ENCODE measurements at regions not wholly inside any gene's neighbourhood (a gene's known extent, or its start where the extent isn't known, plus 50 kb on each side); places are given as distances from the start of the nearest gene placed in this dataset.

- no peaks in the 10 kb centered on the region for H3K27me3 ChIP-seq (replicated peaks in 1 of 7)
- intact Hi-C loops (cut with DNase I; ENCODE audit: low total_unique reads): no loop called here
- no peak overlapping the region for H3K27ac ChIP-seq
- 61 to 82% (median 77%) methylated on average over 4 of the region's 4 CpGs for WGBS, 5 donors
- TF ChIP-seq POLR2A (IDR thresholded peaks at IDR 0.05): no peak
- no peak for TF ChIP-seq CTCF (IDR thresholded peaks at IDR 0.05 in 8 of 11, conservative IDR thresholded peaks at IDR 0.05 in 3 of 11)
- no peak for TF ChIP-seq POLR2AphosphoS5 (IDR thresholded peaks at IDR 0.05)
- no peak overlapping the region for H3K4me3 ChIP-seq
- H3K4me1 ChIP-seq: no peaks in the 10 kb centered on the region
- DNase-seq: no peak
- no peaks in the 10 kb centered on the region for H3K36me3 ChIP-seq
- no peaks in the 10 kb centered on the region for H3K9me3 ChIP-seq
Measured at GRCh38 chr11:15870911-15871310, 485.4 kb downstream of the SOX6 start.

DNA sequence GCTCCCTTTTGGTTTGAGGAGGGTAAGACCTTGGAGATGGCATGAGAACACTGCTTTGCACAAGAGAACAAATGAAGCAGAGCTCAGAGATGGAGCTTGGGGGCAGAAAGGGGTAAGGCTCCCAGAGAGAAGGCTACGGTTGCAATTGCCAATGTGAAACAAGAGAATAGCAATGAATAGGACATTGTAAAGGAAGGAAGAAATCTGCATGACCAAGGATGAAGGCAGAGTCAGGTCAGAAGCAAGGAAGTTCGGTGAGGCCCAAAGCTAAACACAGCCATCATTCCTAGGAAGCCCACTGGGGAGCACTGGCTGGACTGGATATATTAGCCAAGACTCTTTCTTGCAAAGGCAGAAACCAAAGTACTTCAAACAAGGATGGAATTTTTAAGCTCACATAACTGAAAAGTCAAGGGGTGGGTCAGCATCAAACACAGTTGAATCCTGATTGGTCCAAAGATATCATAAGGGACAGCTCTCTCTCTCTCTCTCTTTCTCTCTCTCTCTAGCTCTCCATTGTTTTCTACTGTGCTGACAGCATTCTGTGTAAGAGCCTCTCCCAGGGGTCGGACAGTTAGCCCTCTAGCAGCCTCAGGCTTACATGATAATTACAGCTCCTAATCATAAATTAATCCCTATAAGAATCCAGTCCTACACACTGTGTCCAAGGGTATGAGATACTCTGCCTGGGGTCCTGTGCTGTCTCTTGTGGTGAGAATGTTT is 484.3 kb downstream of the SOX6 start:
- intact Hi-C loops (cut with DNase I; ENCODE audit: low total_unique reads): no loop called here
- Histone ChIP-seq H3K27me3 (replicated peaks in 1 of 7) (no peaks in the 10 kb centered on the region), H3K27ac (no peak overlapping the region), H3K4me3 (no peak overlapping the region), H3K4me1 (no peaks in the 10 kb centered on the region), H3K36me3 (no peaks in the 10 kb centered on the region), H3K9me3 (no peaks in the 10 kb centered on the region)
- TF ChIP-seq CTCF (IDR thresholded peaks at IDR 0.05 in 8 of 11, conservative IDR thresholded peaks at IDR 0.05 in 3 of 11) (no peak), POLR2A (IDR thresholded peaks at IDR 0.05) (no peak), POLR2AphosphoS5 (IDR thresholded peaks at IDR 0.05) (no peak)
- 76 to 91% (median 78%) methylated on average over 3 of the region's 3 CpGs for WGBS, 5 donors
- DNase-seq: no peak

DNA sequence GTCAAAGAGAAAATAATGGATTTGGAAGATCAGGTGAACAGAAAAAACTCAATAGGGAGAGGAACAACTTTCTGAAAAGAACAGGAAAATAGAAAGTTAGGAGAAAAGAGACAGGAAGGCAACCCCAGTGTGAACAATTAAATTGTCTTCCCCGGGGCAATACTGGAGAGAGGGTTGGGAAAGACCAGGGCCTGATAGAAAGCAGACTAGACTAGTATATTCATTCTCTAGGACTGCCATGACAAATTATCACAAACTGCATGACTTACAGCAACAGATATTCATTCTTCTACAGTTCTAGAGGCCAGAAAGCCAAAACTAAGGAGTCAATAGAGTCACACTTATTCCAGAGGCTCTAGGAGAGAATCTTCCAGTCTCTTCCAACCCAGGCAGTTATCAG is 482.8 kb downstream of the SOX6 start:
- no peak overlapping the region for H3K27ac ChIP-seq
- DNase-seq: no peak
- H3K4me3 ChIP-seq: no peak overlapping the region
- no peaks in the 10 kb centered on the region for H3K4me1 ChIP-seq
- WGBS, 5 donors: 65 to 90% (median 78%) methylated on average over 1 of the region's 1 CpG
- H3K9me3 ChIP-seq: no peaks in the 10 kb centered on the region
- TF ChIP-seq POLR2A (IDR thresholded peaks at IDR 0.05): no peak
- TF ChIP-seq POLR2AphosphoS5 (IDR thresholded peaks at IDR 0.05): no peak
- TF ChIP-seq CTCF (IDR thresholded peaks at IDR 0.05 in 8 of 11, conservative IDR thresholded peaks at IDR 0.05 in 3 of 11): no peak
- no peaks in the 10 kb centered on the region for H3K27me3 ChIP-seq (replicated peaks in 1 of 7)
- intact Hi-C loops (cut with DNase I; ENCODE audit: low total_unique reads): no loop called here
- H3K36me3 ChIP-seq: no peaks in the 10 kb centered on the region

- Histone ChIP-seq H3K27ac (no peak overlapping the region), H3K36me3 (no peaks in the 10 kb centered on the region), H3K4me3 (no peak overlapping the region), H3K9me3 (no peaks in the 10 kb centered on the region), H3K4me1 (no peaks in the 10 kb centered on the region), H3K27me3 (replicated peaks in 1 of 7) (no peaks in the 10 kb centered on the region)
- no peak for TF ChIP-seq POLR2AphosphoS5 (IDR thresholded peaks at IDR 0.05)
- TF ChIP-seq CTCF (IDR thresholded peaks at IDR 0.05 in 8 of 11, conservative IDR thresholded peaks at IDR 0.05 in 3 of 11): no peak
- TF ChIP-seq POLR2A (IDR thresholded peaks at IDR 0.05): no peak
- WGBS, 5 donors: 83 to 98% (median 94%) methylated on average over 2 of the region's 2 CpGs
- no peak for DNase-seq
- intact Hi-C loops (cut with DNase I; ENCODE audit: low total_unique reads): no loop called here
Measured at GRCh38 chr11:15874704-15875103, 481.6 kb downstream of the SOX6 start.
